ENCODE measurements at regions not wholly inside any gene's neighbourhood (a gene's known extent, or its start where the extent isn't known, plus 50 kb on each side); places are given as distances from the start of the nearest gene placed in this dataset.
"Not testable (repeated sequence)": the region's sequence is repeated elsewhere in the genome, so short reads cannot be mapped to it uniquely, and the experiment has no call there.

DNA sequence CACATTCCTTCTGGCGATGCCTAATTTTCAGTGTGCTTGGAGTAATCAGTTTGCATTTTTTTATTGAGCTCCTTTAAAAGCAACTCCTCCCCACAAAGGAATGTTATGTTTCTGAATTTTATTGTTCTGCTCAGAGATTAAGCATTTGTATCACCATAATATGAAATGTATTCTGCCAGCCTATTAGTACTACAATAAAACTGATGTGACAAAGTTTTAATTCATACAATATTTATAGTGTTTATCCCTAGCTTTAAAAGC lies 236.9 kb upstream of the ASCC3 start:
- FAIRE-seq (no peak), DNase-seq (ENCODE audit: insufficient read length, low spot score) (no peak)
- TF ChIP-seq POLR2AphosphoS5 (IDR thresholded peaks at IDR 0.05; ENCODE audit: low read depth, low read length), result no peak
- no peak for TF ChIP-seq POU2F2 (IDR thresholded peaks at IDR 0.05; ENCODE audit: low read depth, low read length)
- no peak for TF ChIP-seq SPI1 (IDR thresholded peaks at IDR 0.05; ENCODE audit: low read depth, low read length)

DNA sequence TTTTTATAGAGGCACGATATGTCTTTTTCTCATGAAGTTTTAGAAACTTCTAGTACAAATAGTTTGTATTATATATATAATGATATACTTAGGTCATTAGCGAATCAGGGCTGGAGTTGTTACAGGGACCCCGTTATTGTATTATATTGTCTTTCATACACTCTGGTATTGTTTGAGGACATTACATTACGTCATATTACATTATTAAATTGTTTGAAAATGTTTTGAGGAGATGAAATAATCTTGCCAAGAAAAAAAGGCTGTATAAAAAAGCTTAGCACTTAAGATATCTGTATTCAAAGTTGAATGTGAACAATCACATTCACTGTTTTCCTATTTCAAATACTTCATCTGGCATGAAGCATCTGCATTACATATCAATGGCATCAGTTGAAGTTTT lies 239.6 kb upstream of the ASCC3 start:
- no peak for DNase-seq (ENCODE audit: insufficient read length, low spot score)
- no peak for TF ChIP-seq TAF1 (IDR thresholded peaks at IDR 0.05; ENCODE audit: low read depth, low read length)
- TF ChIP-seq PAX5 (IDR thresholded peaks at IDR 0.05; ENCODE audit: insufficient read depth, low read length, severe bottlenecking), result no peak
- no peak for TF ChIP-seq POU2F2 (IDR thresholded peaks at IDR 0.05; ENCODE audit: low read depth, low read length)
- no peak for TF ChIP-seq POLR2A (IDR thresholded peaks at IDR 0.05; ENCODE audit: low read depth, low read length)
- TF ChIP-seq SPI1 (IDR thresholded peaks at IDR 0.05; ENCODE audit: low read depth, low read length), result no peak
- TF ChIP-seq POLR2AphosphoS5 (IDR thresholded peaks at IDR 0.05; ENCODE audit: low read depth, low read length), result no peak
- no peak for FAIRE-seq

DNA sequence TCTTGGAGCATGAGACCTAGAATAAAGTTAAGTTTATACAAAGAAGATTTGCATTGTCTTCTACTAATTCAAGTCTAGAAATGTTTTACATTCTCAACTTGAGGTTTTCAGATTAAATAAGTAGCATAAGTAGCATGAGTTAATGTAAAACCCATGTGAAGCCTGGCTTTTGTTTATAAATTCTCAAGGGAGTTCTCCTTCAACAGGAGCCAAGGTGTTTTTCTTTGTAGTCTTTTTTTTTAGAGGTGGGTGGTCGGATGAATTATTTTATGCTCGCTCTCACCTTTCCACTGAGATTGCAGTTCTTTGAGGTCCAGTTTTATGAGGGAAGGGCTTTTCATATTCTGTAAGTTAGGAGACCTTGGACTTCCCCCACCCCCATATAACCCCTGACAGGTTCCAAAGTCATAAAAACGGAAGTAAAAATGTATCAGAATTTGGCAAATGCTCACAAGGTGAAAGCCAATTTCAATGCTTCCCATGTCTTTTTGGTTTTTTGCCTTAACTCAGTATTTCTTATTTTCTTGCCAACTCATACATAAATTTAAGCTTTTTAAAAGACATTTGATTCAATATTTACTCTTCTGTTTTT lies 244.3 kb upstream of the ASCC3 start:
- DNase-seq (ENCODE audit: insufficient read length, low spot score) (no peak), FAIRE-seq (no peak)
- TF ChIP-seq POU2F2 (IDR thresholded peaks at IDR 0.05; ENCODE audit: low read depth, low read length) (no peak), POLR2A (IDR thresholded peaks at IDR 0.05; ENCODE audit: low read depth, low read length) (no peak), SPI1 (IDR thresholded peaks at IDR 0.05; ENCODE audit: low read depth, low read length) (no peak), POLR2AphosphoS5 (IDR thresholded peaks at IDR 0.05; ENCODE audit: low read depth, low read length) (no peak), TAF1 (IDR thresholded peaks at IDR 0.05; ENCODE audit: low read depth, low read length) (no peak), PAX5 (IDR thresholded peaks at IDR 0.05; ENCODE audit: insufficient read depth, low read length, severe bottlenecking) (no peak)

DNA sequence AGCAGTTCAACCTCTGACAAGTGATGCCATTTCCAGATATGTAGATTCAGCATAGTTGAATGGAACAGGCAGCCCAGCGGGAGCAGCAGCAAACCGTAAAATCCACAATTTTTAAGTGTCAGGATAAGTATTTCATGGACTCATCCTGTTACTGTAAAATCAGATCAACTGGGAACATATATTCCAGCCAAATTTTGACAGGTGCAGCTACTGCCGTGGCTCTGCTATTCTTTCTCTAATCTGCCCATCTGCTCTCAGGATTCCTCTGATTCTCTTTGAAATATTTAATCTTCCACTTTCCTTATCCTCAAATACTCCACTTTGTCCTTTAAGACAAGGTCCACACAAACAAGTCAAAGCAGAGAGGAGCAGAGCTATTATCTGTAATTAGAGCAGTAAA lies 245.4 kb upstream of the ASCC3 start:
- TF ChIP-seq TAF1 (IDR thresholded peaks at IDR 0.05; ENCODE audit: low read depth, low read length) (no peak), POLR2A (IDR thresholded peaks at IDR 0.05; ENCODE audit: low read depth, low read length) (no peak), POLR2AphosphoS5 (IDR thresholded peaks at IDR 0.05; ENCODE audit: low read depth, low read length) (no peak), SPI1 (IDR thresholded peaks at IDR 0.05; ENCODE audit: low read depth, low read length) (no peak), PAX5 (IDR thresholded peaks at IDR 0.05; ENCODE audit: insufficient read depth, low read length, severe bottlenecking) (no peak), POU2F2 (IDR thresholded peaks at IDR 0.05; ENCODE audit: low read depth, low read length) (no peak)
- no peak for DNase-seq (ENCODE audit: insufficient read length, low spot score)
- FAIRE-seq, result no peak

DNA sequence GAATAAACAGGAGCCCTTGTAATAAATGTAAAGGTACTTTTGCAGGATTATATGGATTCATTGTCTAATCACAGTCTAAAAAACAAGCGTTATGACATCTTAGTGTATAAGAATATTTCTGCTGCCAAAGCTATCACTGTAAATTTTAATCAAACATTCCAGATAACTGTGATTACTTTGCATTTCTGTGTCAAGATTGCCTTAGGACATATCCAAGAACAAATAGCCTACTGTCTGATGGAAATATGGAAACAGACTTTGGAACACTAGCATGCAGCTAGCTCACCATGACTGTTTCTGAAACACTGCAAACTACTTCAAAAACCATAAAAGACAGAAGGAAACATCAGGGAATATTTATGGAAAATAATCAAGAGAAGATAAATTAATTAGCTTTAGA lies 248.7 kb upstream of the ASCC3 start:
- FAIRE-seq (no peak), DNase-seq (ENCODE audit: insufficient read length, low spot score) (no peak)
- TF ChIP-seq TAF1 (IDR thresholded peaks at IDR 0.05; ENCODE audit: low read depth, low read length) (no peak), POLR2AphosphoS5 (IDR thresholded peaks at IDR 0.05; ENCODE audit: low read depth, low read length) (no peak), POU2F2 (IDR thresholded peaks at IDR 0.05; ENCODE audit: low read depth, low read length) (no peak), SPI1 (IDR thresholded peaks at IDR 0.05; ENCODE audit: low read depth, low read length) (no peak), PAX5 (IDR thresholded peaks at IDR 0.05; ENCODE audit: insufficient read depth, low read length, severe bottlenecking) (no peak), POLR2A (IDR thresholded peaks at IDR 0.05; ENCODE audit: low read depth, low read length) (no peak)

DNA sequence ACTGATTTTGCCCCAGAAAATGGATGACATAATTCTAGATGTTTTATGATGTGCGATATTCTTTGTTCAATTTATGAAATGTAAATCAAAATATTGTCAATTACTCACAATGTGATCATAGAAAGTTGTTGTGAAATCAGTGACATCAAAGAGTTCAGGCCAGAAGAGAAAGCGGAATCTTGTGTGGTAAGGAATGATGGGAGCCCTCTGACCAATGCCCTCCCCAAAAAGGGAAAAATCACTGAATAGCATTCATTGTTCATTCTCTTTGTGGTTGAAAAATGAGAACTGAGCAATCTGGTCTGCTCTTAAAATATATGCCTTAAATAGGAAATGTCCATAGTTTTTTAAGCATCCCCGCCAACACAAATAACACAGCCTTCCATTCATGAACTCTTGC lies 247.1 kb upstream of the GRIK2 start:
- DNase-seq (ENCODE audit: insufficient read length, low spot score) (no peak), FAIRE-seq (no peak)
- TF ChIP-seq TAF1 (IDR thresholded peaks at IDR 0.05; ENCODE audit: low read depth, low read length), result no peak
- TF ChIP-seq POLR2A (IDR thresholded peaks at IDR 0.05; ENCODE audit: low read depth, low read length), result no peak
- TF ChIP-seq PAX5 (IDR thresholded peaks at IDR 0.05; ENCODE audit: insufficient read depth, low read length, severe bottlenecking), result no peak
- TF ChIP-seq POU2F2 (IDR thresholded peaks at IDR 0.05; ENCODE audit: low read depth, low read length), result no peak
- no peak for TF ChIP-seq POLR2AphosphoS5 (IDR thresholded peaks at IDR 0.05; ENCODE audit: low read depth, low read length)
- no peak for TF ChIP-seq SPI1 (IDR thresholded peaks at IDR 0.05; ENCODE audit: low read depth, low read length)

DNA sequence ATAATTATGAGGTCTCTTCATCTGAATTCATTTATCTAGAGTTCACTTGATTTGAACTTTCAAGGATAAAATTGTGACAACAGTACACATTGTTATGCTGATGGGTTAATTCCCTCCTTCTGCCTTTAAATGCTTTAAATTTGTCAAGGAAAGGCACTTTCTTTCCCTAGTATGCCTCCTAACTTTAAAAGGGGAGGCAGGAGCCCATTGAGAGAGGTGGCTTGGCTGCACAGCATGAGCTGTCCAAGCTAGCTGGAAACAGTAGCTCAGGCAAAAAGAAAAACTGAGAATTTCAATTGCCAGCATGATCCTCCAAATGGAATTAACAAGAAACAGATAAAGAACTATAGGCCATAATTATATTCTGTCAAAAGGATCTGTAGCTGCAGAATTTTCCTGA lies 243.3 kb upstream of the GRIK2 start:
- TF ChIP-seq POLR2A (IDR thresholded peaks at IDR 0.05; ENCODE audit: low read depth, low read length) (no peak), PAX5 (IDR thresholded peaks at IDR 0.05; ENCODE audit: insufficient read depth, low read length, severe bottlenecking) (no peak), POLR2AphosphoS5 (IDR thresholded peaks at IDR 0.05; ENCODE audit: low read depth, low read length) (no peak), POU2F2 (IDR thresholded peaks at IDR 0.05; ENCODE audit: low read depth, low read length) (no peak), TAF1 (IDR thresholded peaks at IDR 0.05; ENCODE audit: low read depth, low read length) (no peak), SPI1 (IDR thresholded peaks at IDR 0.05; ENCODE audit: low read depth, low read length) (no peak)
- DNase-seq (ENCODE audit: insufficient read length, low spot score), result no peak
- no peak for FAIRE-seq

DNA sequence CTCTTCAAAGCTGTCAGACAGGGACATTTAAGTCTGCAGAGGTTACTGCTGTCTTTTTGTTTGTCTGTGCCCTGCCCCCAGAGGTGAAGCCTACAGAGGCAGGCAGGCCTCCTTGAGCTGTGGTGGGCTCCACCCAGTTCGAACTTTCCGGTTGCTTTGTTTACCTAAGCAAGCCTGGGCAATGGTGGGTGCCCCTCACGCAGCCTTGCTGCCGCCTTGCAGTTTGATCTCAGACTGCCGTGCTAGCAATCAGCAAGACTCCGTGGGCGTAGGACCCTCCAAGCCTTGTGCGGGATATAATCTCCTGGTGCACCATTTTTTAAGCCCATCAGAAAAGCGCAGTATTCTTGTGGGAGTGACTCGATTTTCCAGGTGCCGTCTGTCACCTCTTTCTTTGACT lies 235.9 kb upstream of the GRIK2 start:
- not testable (repeated sequence) for FAIRE-seq; DNase-seq (ENCODE audit: insufficient read length, low spot score)

DNA sequence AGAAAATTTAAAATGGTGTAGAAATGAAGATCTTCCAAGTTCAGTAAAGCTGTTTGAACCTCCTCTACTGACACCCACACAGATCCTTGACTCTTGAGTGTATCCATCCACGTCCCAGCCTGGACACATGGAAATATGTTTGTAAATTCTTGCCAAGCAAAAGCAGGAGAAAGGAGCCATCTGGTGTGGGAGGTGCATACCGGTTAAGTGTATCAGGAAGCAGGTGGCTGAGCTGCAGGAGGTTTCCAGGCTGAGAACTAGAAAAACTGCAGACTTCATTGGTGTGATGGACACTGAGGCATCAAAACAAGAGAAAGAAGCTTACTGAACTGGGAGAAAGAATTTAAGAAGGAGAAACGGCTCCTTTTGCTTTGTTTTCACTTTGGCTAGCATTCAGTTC lies 229.9 kb upstream of the GRIK2 start:
- DNase-seq (ENCODE audit: insufficient read length, low spot score) (no peak), FAIRE-seq (no peak)
- TF ChIP-seq PAX5 (IDR thresholded peaks at IDR 0.05; ENCODE audit: insufficient read depth, low read length, severe bottlenecking) (no peak), POLR2A (IDR thresholded peaks at IDR 0.05; ENCODE audit: low read depth, low read length) (no peak)

DNA sequence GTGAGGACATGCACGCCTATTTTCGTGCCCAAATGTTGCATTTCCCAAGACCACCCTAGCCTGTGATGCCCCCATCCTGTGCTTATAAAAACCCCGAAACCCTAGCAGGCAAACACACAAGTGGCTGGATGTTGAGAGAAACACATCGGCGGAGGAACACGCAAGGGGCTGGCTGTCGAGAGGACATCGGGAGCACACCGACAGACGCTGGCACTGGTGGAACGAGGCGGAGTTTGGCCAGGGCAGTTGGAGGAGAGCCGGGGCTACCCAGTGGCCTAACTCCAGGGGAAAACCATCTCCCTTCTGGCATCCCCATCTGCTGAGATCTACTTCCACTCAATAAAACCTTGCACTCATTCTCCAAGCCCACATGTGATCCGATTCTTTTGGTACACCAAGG lies 225.9 kb upstream of the GRIK2 start:
- DNase-seq (ENCODE audit: insufficient read length, low spot score), result no peak
- no peak for FAIRE-seq
- TF ChIP-seq TAF1 (IDR thresholded peaks at IDR 0.05; ENCODE audit: low read depth, low read length) (no peak), POLR2AphosphoS5 (IDR thresholded peaks at IDR 0.05; ENCODE audit: low read depth, low read length) (no peak), PAX5 (IDR thresholded peaks at IDR 0.05; ENCODE audit: insufficient read depth, low read length, severe bottlenecking) (no peak), POU2F2 (IDR thresholded peaks at IDR 0.05; ENCODE audit: low read depth, low read length) (no peak), POLR2A (IDR thresholded peaks at IDR 0.05; ENCODE audit: low read depth, low read length) (no peak), SPI1 (IDR thresholded peaks at IDR 0.05; ENCODE audit: low read depth, low read length) (no peak)

DNA sequence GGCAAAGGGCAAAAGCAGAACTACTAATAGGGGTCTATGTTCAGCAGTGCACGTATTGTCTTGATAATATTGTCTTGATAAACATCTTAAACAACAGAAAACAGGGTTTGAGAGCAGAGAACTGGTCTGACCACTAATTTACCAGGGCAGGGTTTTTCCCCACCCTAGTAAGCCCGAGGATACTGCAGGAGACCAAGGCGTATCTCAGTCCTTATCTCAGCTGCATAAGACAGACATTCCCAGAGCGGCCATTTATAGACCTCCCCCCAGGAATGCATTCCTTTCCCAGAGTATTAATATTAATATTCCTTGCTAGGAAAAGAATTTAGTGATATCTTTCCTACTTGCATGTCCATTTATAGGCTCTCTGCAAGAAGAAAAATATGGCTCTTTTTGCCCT lies 222.5 kb upstream of the GRIK2 start:
- not testable (repeated sequence) for DNase-seq (ENCODE audit: insufficient read length, low spot score)

More for the DNA sequence above, 222.5 kb upstream of the GRIK2 start:
- not testable (repeated sequence) for FAIRE-seq
